ENCODE measurements at regions not wholly inside any gene's neighbourhood (a gene's known extent, or its start where the extent isn't known, plus 50 kb on each side); places are given as distances from the start of the nearest gene placed in this dataset.

DNA sequence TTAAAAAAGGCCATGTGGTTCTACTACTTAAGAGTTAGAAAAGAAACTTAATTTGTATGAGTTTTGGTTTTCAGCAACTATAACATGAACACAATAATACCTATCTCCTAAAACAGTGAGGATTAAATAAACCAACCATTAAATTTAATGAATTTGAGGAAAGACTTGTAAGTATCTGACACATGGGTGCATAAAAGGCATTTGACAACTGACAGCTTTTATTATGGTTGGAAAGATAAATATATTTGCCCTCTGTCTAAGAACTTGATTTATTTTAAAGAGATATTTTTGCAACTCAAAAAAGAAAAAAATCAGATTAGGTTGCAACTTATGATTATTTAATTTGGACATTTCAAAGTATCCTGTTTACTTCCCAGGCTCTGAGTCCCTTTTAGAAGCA is 217.9 kb upstream of the EEA1 start:
- TF ChIP-seq, protein P1, sequence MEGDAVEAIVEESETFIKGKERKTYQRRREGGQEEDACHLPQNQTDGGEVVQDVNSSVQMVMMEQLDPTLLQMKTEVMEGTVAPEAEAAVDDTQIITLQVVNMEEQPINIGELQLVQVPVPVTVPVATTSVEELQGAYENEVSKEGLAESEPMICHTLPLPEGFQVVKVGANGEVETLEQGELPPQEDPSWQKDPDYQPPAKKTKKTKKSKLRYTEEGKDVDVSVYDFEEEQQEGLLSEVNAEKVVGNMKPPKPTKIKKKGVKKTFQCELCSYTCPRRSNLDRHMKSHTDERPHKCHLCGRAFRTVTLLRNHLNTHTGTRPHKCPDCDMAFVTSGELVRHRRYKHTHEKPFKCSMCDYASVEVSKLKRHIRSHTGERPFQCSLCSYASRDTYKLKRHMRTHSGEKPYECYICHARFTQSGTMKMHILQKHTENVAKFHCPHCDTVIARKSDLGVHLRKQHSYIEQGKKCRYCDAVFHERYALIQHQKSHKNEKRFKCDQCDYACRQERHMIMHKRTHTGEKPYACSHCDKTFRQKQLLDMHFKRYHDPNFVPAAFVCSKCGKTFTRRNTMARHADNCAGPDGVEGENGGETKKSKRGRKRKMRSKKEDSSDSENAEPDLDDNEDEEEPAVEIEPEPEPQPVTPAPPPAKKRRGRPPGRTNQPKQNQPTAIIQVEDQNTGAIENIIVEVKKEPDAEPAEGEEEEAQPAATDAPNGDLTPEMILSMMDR (IDR thresholded peaks at IDR 0.05), result no peak
- TF ChIP-seq JUND (IDR thresholded peaks at IDR 0.05), result no peak
- TF ChIP-seq POLR2AphosphoS5 (IDR thresholded peaks at IDR 0.05; ENCODE audit: low read depth, low read length), result no peak
- no peak for TF ChIP-seq MAX (IDR thresholded peaks at IDR 0.05; ENCODE audit: low read depth)
- no peak for TF ChIP-seq ELF1 (IDR thresholded peaks at IDR 0.05)
- no peak for TF ChIP-seq PBX3 (IDR thresholded peaks at IDR 0.05)
- TF ChIP-seq SMC3 (IDR thresholded peaks at IDR 0.05; ENCODE audit: low read depth, low read length), result no peak
- no peak for TF ChIP-seq MEF2A (IDR thresholded peaks at IDR 0.05; ENCODE audit: borderline replicate concordance, low read depth)
- TF ChIP-seq RAD21 (IDR thresholded peaks at IDR 0.05; ENCODE audit: low read length), result no peak
- no peak for TF ChIP-seq EZH2phosphoT487 (IDR thresholded peaks at IDR 0.05; ENCODE audit: borderline replicate concordance, low read depth)
- no peak for TF ChIP-seq MXI1 (IDR thresholded peaks at IDR 0.05; ENCODE audit: low read depth, low read length)
- TF ChIP-seq, protein P2, sequence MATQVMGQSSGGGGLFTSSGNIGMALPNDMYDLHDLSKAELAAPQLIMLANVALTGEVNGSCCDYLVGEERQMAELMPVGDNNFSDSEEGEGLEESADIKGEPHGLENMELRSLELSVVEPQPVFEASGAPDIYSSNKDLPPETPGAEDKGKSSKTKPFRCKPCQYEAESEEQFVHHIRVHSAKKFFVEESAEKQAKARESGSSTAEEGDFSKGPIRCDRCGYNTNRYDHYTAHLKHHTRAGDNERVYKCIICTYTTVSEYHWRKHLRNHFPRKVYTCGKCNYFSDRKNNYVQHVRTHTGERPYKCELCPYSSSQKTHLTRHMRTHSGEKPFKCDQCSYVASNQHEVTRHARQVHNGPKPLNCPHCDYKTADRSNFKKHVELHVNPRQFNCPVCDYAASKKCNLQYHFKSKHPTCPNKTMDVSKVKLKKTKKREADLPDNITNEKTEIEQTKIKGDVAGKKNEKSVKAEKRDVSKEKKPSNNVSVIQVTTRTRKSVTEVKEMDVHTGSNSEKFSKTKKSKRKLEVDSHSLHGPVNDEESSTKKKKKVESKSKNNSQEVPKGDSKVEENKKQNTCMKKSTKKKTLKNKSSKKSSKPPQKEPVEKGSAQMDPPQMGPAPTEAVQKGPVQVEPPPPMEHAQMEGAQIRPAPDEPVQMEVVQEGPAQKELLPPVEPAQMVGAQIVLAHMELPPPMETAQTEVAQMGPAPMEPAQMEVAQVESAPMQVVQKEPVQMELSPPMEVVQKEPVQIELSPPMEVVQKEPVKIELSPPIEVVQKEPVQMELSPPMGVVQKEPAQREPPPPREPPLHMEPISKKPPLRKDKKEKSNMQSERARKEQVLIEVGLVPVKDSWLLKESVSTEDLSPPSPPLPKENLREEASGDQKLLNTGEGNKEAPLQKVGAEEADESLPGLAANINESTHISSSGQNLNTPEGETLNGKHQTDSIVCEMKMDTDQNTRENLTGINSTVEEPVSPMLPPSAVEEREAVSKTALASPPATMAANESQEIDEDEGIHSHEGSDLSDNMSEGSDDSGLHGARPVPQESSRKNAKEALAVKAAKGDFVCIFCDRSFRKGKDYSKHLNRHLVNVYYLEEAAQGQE (IDR thresholded peaks at IDR 0.05; ENCODE audit: low read depth, low read length), result no peak
- TF ChIP-seq GABPA (IDR thresholded peaks at IDR 0.05; ENCODE audit: low read depth), result no peak
- no peak for TF ChIP-seq EP300 (IDR thresholded peaks at IDR 0.05; ENCODE audit: borderline replicate concordance in 1 of 2, low read depth in 1 of 2, low read length in 1 of 2)

Measured in SK-N-SH (cell line).